ENCODE measurements at regions not wholly inside any gene's neighbourhood (a gene's known extent, or its start where the extent isn't known, plus 50 kb on each side); places are given as distances from the start of the nearest gene placed in this dataset.

- no peak overlapping the region for H2AFZ ChIP-seq (ENCODE audit: low read length)
Observed at GRCh38 chr2:10983711-10984110, 72.0 kb downstream of the KCNF1 start.

GRCh38 chr2:10984418-10985135 is 72.8 kb downstream of the KCNF1 start:
- Histone ChIP-seq H3K36me3 (ENCODE audit: insufficient read depth, low read length) (no peaks in the 10 kb centered on the region), H3K4me3 (ENCODE audit: low read length, poor library complexity, severe bottlenecking) (no peak overlapping the region), H3F3A (ENCODE audit: low read depth) (no peaks in the 10 kb centered on the region), H3K79me2 (ENCODE audit: insufficient read depth, low read length) (no peaks in the 10 kb centered on the region), H3K27me3 (ENCODE audit: insufficient read depth, low read length, poor library complexity, severe bottlenecking) (no peaks in the 10 kb centered on the region), H3K9me3 (ENCODE audit: insufficient read depth, low read depth, low read length) (no peaks in the 10 kb centered on the region), H3K9ac (ENCODE audit: low read depth, low read length, poor library complexity, severe bottlenecking) (no peak overlapping the region), H3K9me2 (replicated peaks; ENCODE audit: low read depth, low read length) (no peaks in the 10 kb centered on the region), H3K4me1 (ENCODE audit: insufficient read depth, low read length, poor library complexity, severe bottlenecking) (no peaks in the 10 kb centered on the region), H2AFZ (ENCODE audit: low read length) (no peak overlapping the region), H3K4me2 (ENCODE audit: low read depth, low read length, poor library complexity, severe bottlenecking) (no peak overlapping the region), H4K20me1 (ENCODE audit: insufficient read depth, low read length, poor library complexity, severe bottlenecking) (no peaks in the 10 kb centered on the region)
- TF ChIP-seq CTCF (conservative IDR thresholded peaks at IDR 0.05; ENCODE audit: low read length) (no peak), EZH2phosphoT487 (IDR thresholded peaks at IDR 0.05; ENCODE audit: borderline replicate concordance) (no peak)

More at GRCh38 chr2:10983711-10984110, 72.0 kb downstream of the KCNF1 start:
- H3K4me1 ChIP-seq (ENCODE audit: insufficient read depth, low read length, poor library complexity, severe bottlenecking) = no peaks in the 10 kb centered on the region
- H3K4me3 ChIP-seq (ENCODE audit: low read length, poor library complexity, severe bottlenecking) = no peak overlapping the region
- no peaks in the 10 kb centered on the region for H3K27me3 ChIP-seq (ENCODE audit: insufficient read depth, low read length, poor library complexity, severe bottlenecking)
- no peak overlapping the region for H3K9ac ChIP-seq (ENCODE audit: low read depth, low read length, poor library complexity, severe bottlenecking)
- no peak for TF ChIP-seq EZH2phosphoT487 (IDR thresholded peaks at IDR 0.05; ENCODE audit: borderline replicate concordance)
- no peak for TF ChIP-seq CTCF (conservative IDR thresholded peaks at IDR 0.05; ENCODE audit: low read length)
- no peaks in the 10 kb centered on the region for H3K9me2 ChIP-seq (replicated peaks; ENCODE audit: low read depth, low read length)
- no peaks in the 10 kb centered on the region for H3K9me3 ChIP-seq (ENCODE audit: insufficient read depth, low read depth, low read length)
- H3K79me2 ChIP-seq (ENCODE audit: insufficient read depth, low read length) = no peaks in the 10 kb centered on the region
- H3K36me3 ChIP-seq (ENCODE audit: insufficient read depth, low read length) = no peaks in the 10 kb centered on the region
- no peak overlapping the region for H3K4me2 ChIP-seq (ENCODE audit: low read depth, low read length, poor library complexity, severe bottlenecking)
- no peaks in the 10 kb centered on the region for H4K20me1 ChIP-seq (ENCODE audit: insufficient read depth, low read length, poor library complexity, severe bottlenecking)
- no peaks in the 10 kb centered on the region for H3F3A ChIP-seq (ENCODE audit: low read depth)

- H3K79me2 ChIP-seq (ENCODE audit: insufficient read depth, low read length) = no peaks in the 10 kb centered on the region
Observed at GRCh38 chr2:10985260-10985659, 73.5 kb downstream of the KCNF1 start.

More at GRCh38 chr2:10985260-10985659, 73.5 kb downstream of the KCNF1 start:
- Histone ChIP-seq H3K9me3 (ENCODE audit: insufficient read depth, low read depth, low read length) (no peaks in the 10 kb centered on the region), H3K27me3 (ENCODE audit: insufficient read depth, low read length, poor library complexity, severe bottlenecking) (no peaks in the 10 kb centered on the region), H4K20me1 (ENCODE audit: insufficient read depth, low read length, poor library complexity, severe bottlenecking) (no peaks in the 10 kb centered on the region), H3K4me1 (ENCODE audit: insufficient read depth, low read length, poor library complexity, severe bottlenecking) (no peaks in the 10 kb centered on the region), H3K9ac (ENCODE audit: low read depth, low read length, poor library complexity, severe bottlenecking) (no peak overlapping the region), H3K4me3 (ENCODE audit: low read length, poor library complexity, severe bottlenecking) (no peak overlapping the region), H3K4me2 (ENCODE audit: low read depth, low read length, poor library complexity, severe bottlenecking) (no peak overlapping the region), H3F3A (ENCODE audit: low read depth) (no peaks in the 10 kb centered on the region), H2AFZ (ENCODE audit: low read length) (no peak overlapping the region), H3K36me3 (ENCODE audit: insufficient read depth, low read length) (no peaks in the 10 kb centered on the region), H3K9me2 (replicated peaks; ENCODE audit: low read depth, low read length) (no peaks in the 10 kb centered on the region)
- no peak for TF ChIP-seq CTCF (conservative IDR thresholded peaks at IDR 0.05; ENCODE audit: low read length)
- no peak for TF ChIP-seq EZH2phosphoT487 (IDR thresholded peaks at IDR 0.05; ENCODE audit: borderline replicate concordance)
